DND-41 (cell line): ENCODE measurements at regions not wholly inside any gene's neighbourhood (a gene's known extent, or its start where the extent isn't known, plus 50 kb on each side); places are given as distances from the start of the nearest gene placed in this dataset.

ENCODE experiments used
- ATAC-seq: fragments of 200-7000 bp; cut with Tn5 transposase; 3 replicates; pipeline ENCODE4 v1.9.1; 2021; ENCODE audit warnings: low read depth; ENCODE audit not compliant: insufficient read depth
- DNase-seq: peaks from one replicate; pipeline ENCODE4 v3.0.0-alpha.2; 2020
- H2AFZ ChIP-seq: 2 replicates; pipeline ENCODE4 v1.6.0; 2012; ENCODE audit warnings: low read depth, low read length
- H3K27ac ChIP-seq: 2 replicates; pipeline ENCODE4 v1.5.1; 2012; ENCODE audit warnings: low read length, inconsistent platforms
- H3K27me3 ChIP-seq: fragments of 200-600 bp; sonication (generic); 2 replicates; pipeline ENCODE4 v1.6.0; 2012; ENCODE audit warnings: low read length, mild to moderate bottlenecking, inconsistent platforms; ENCODE audit not compliant: insufficient read depth, poor library complexity
- H3K36me3 ChIP-seq: 2 replicates; pipeline ENCODE4 v1.5.1; 2012; ENCODE audit warnings: low read length, inconsistent platforms; ENCODE audit not compliant: insufficient read depth
- H3K4me1 ChIP-seq: 2 replicates; pipeline ENCODE4 v1.5.1; 2012; ENCODE audit warnings: mild to moderate bottlenecking, low read length; ENCODE audit not compliant: insufficient read depth
- H3K4me2 ChIP-seq: 2 replicates; pipeline ENCODE4 v1.6.0; 2012; ENCODE audit warnings: mild to moderate bottlenecking, moderate library complexity, low read length, inconsistent platforms; ENCODE audit not compliant: insufficient read depth
- H3K4me3 ChIP-seq, 2 experiments: fragments of 200-600 bp in 1 of 2; shearing (Covaris generic) in 1 of 2; 2 replicates each; pipeline ENCODE4 v1.5.1; 2012 to 2016; ENCODE audit warnings: inconsistent platforms in 2 of 2, low read length in 2 of 2, mild to moderate bottlenecking in 2 of 2, low read depth in 1 of 2, moderate library complexity in 1 of 2
- H3K79me2 ChIP-seq: 2 replicates; pipeline ENCODE4 v1.6.0; 2012; ENCODE audit warnings: low read length, inconsistent platforms; ENCODE audit not compliant: insufficient read depth
- H3K9ac ChIP-seq: 2 replicates; pipeline ENCODE4 v1.6.0; 2012; ENCODE audit warnings: low read depth, mild to moderate bottlenecking, inconsistent platforms, low read length, moderate library complexity
- H3K9me3 ChIP-seq: 2 replicates; pipeline ENCODE4 v1.5.1; 2012; ENCODE audit warnings: low read length, moderate library complexity, mild to moderate bottlenecking, inconsistent platforms; ENCODE audit not compliant: insufficient read depth, severe bottlenecking
- H4K20me1 ChIP-seq: 2 replicates; pipeline ENCODE4 v1.6.0; 2012; ENCODE audit warnings: low read length; ENCODE audit not compliant: insufficient read depth
- EZH2 ChIP-seq: IDR thresholded peaks from 3 replicates; pipeline ENCODE4 v1.6.1; 2012; ENCODE audit warnings: borderline replicate concordance, low read depth, mild to moderate bottlenecking, moderate library complexity, low read length, inconsistent platforms; ENCODE audit not compliant: severe bottlenecking
- TF ChIP-seq, protein P1 (sequence below): IDR thresholded peaks from 2 replicates; pipeline ENCODE4 v1.5.1; 2012; ENCODE audit warnings: borderline replicate concordance, low read length, moderate library complexity, mild to moderate bottlenecking; ENCODE audit not compliant: poor library complexity, severe bottlenecking; ENCODE audit errors: extremely low read depth

DNA sequence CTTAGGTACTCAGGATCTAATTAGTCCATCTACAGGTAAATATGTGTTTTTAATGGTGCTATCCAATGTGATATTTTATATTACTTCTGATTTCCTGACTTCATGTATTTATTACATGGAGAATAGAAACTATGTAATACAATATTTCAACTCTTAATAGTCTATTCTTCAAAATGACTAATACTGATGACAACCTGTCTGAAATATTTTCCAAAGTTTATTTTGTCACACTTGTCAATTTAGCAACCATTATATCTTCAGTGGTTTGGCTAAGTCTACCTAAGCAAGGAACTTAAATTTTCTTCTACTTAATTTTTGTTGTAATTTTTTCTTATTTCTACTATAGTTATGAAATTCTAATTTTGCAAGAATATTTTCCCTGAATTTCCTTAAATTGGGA is 55.0 kb upstream of the CNTN5 start:
- Histone ChIP-seq H3K79me2 (no peaks in the 10 kb centered on the region), H3K4me3 (no peak overlapping the region), H3K36me3 (no peaks in the 10 kb centered on the region), H3K9me3 (no peaks in the 10 kb centered on the region), H3K4me2 (no peak overlapping the region), H3K27ac (no peak overlapping the region), H3K4me1 (no peaks in the 10 kb centered on the region), H4K20me1 (no peaks in the 10 kb centered on the region), H3K27me3 (no peaks in the 10 kb centered on the region), H3K9ac (no peak overlapping the region), H2AFZ (no peak overlapping the region)
- TF ChIP-seq EZH2, result no peak
- TF ChIP-seq, protein P1, sequence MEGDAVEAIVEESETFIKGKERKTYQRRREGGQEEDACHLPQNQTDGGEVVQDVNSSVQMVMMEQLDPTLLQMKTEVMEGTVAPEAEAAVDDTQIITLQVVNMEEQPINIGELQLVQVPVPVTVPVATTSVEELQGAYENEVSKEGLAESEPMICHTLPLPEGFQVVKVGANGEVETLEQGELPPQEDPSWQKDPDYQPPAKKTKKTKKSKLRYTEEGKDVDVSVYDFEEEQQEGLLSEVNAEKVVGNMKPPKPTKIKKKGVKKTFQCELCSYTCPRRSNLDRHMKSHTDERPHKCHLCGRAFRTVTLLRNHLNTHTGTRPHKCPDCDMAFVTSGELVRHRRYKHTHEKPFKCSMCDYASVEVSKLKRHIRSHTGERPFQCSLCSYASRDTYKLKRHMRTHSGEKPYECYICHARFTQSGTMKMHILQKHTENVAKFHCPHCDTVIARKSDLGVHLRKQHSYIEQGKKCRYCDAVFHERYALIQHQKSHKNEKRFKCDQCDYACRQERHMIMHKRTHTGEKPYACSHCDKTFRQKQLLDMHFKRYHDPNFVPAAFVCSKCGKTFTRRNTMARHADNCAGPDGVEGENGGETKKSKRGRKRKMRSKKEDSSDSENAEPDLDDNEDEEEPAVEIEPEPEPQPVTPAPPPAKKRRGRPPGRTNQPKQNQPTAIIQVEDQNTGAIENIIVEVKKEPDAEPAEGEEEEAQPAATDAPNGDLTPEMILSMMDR, result no peak
- DNase-seq (no peak), ATAC-seq (no peak)

DNA sequence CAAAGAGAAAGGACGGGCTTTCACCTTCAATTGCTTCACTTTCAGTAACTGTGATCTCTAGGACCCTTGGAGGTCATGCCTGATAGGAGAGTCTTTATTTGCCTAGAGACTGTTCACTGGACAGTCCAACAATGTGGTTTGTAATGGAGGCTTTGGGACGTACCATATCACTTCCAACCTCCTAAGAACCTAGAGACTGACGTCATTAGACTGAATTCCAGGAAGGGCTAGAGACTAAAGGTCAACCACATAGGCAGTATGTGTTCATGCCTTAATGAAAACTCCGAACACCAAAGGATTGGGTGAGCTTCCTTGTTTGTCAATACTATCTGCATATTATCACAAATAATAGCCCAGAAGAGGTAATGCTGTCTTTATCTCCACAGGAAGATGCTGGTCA is 53.7 kb upstream of the CNTN5 start:
- no peaks in the 10 kb centered on the region for H3K9me3 ChIP-seq
- no peak overlapping the region for H3K9ac ChIP-seq
- no peak overlapping the region for H3K27ac ChIP-seq
- DNase-seq, result no peak
- H3K79me2 ChIP-seq, result no peaks in the 10 kb centered on the region
- no peak overlapping the region for H2AFZ ChIP-seq
- TF ChIP-seq EZH2, result no peak
- TF ChIP-seq, protein P1, result no peak
- no peaks in the 10 kb centered on the region for H4K20me1 ChIP-seq
- no peak overlapping the region for H3K4me2 ChIP-seq
- H3K4me1 ChIP-seq, result no peaks in the 10 kb centered on the region
- no peaks in the 10 kb centered on the region for H3K27me3 ChIP-seq
- ATAC-seq, result no peak
- H3K4me3 ChIP-seq, result no peak overlapping the region
- H3K36me3 ChIP-seq, result no peaks in the 10 kb centered on the region
